IMR-90 (cell line): ENCODE measurements at regions not wholly inside any gene's neighbourhood (a gene's known extent, or its start where the extent isn't known, plus 50 kb on each side); places are given as distances from the start of the nearest gene placed in this dataset.

Experiments
- ATAC-seq: fragments of 200-7000 bp; cut with Tn5 transposase; 2 replicates; pipeline ENCODE4 v1.9.1; 2020; ENCODE audit warnings: low read depth, mild to moderate bottlenecking, moderate library complexity
- BruUV-seq: library from RNA; stranded (reverse); fragments of 400-500 nt; replicated peaks from 2 replicates; lab custom pipeline; 2021; lab: Mats Ljungman, UMichigan
- CTCF ChIA-PET: fragments of 300-600 bp; formaldehyde crosslinking; extraction: SDS; loops from one replicate; lab custom pipeline; 2021; ENCODE audit warnings: antibody characterized with exemption; lab: Yijun Ruan, JAX
- POLR2A ChIA-PET: fragments of 300-600 bp; sonication (Branson Sonifier 250); formaldehyde crosslinking; loops from one replicate; lab custom pipeline; 2022; ENCODE audit warnings: antibody characterized with exemption; ENCODE audit not compliant: unreplicated experiment; lab: Charles Lee
- DNase-seq: peaks from one replicate; pipeline ENCODE4 v3.0.0; 2013
- H2AFZ ChIP-seq: replicated peaks from 2 replicates; pipeline ENCODE3; 2013; ENCODE audit warnings: low read length, mild to moderate bottlenecking; ENCODE audit not compliant: poor library complexity
- H2AK5ac ChIP-seq: 2 replicates; pipeline ENCODE4 v1.6.1; 2013; ENCODE audit warnings: low read depth, low read length, inconsistent platforms
- H2AK9ac ChIP-seq: replicated peaks from 2 replicates; pipeline ENCODE3; 2013; ENCODE audit warnings: mild to moderate bottlenecking, low read depth, low read length, moderate library complexity; ENCODE audit not compliant: poor library complexity
- H2BK120ac ChIP-seq: 2 replicates; pipeline ENCODE4 v1.6.1; 2013; ENCODE audit warnings: low read depth, low read length, inconsistent platforms
- H2BK15ac ChIP-seq: 3 replicates; pipeline ENCODE4 v1.6.1; 2013; ENCODE audit warnings: low read depth, low read length, inconsistent platforms
- H2BK20ac ChIP-seq: 2 replicates; pipeline ENCODE4 v1.6.1; 2013; ENCODE audit warnings: low read depth, mild to moderate bottlenecking, inconsistent platforms, low read length, moderate library complexity
- H2BK5ac ChIP-seq: 2 replicates; pipeline ENCODE4 v1.6.1; 2013; ENCODE audit warnings: mild to moderate bottlenecking, low read depth, low read length, inconsistent platforms; ENCODE audit not compliant: poor library complexity, severe bottlenecking
- H3K14ac ChIP-seq: replicated peaks from 2 replicates; pipeline ENCODE4 v1.6.1; 2013; ENCODE audit warnings: low read depth, low read length, inconsistent platforms
- H3K18ac ChIP-seq: 2 replicates; pipeline ENCODE4 v1.6.1; 2013; ENCODE audit warnings: low read depth, low read length, control low read depth
- H3K23ac ChIP-seq: 2 replicates; pipeline ENCODE4 v1.6.1; 2013; ENCODE audit warnings: low read depth, low read length, inconsistent platforms
- H3K27ac ChIP-seq: 2 replicates; pipeline ENCODE4 v1.5.1; 2013; ENCODE audit warnings: mild to moderate bottlenecking, control low read depth, low read length; ENCODE audit not compliant: insufficient read depth
- H3K27me3 ChIP-seq: 2 replicates; pipeline ENCODE4 v1.6.1; 2013; ENCODE audit warnings: low read length; ENCODE audit not compliant: control insufficient read depth, insufficient read depth
- H3K36me3 ChIP-seq: 2 replicates; pipeline ENCODE4 v1.6.1; 2013; ENCODE audit warnings: low read length, mixed read lengths; ENCODE audit not compliant: control insufficient read depth, insufficient read depth
- H3K4ac ChIP-seq: 2 replicates; pipeline ENCODE4 v1.6.1; 2013; ENCODE audit warnings: low read depth, low read length, inconsistent platforms
- H3K4me1 ChIP-seq: 2 replicates; pipeline ENCODE4 v1.6.1; 2013; ENCODE audit warnings: low read length, mixed read lengths; ENCODE audit not compliant: control insufficient read depth, insufficient read depth
- H3K4me2 ChIP-seq: 2 replicates; pipeline ENCODE4 v1.6.1; 2013; ENCODE audit warnings: low read depth, mild to moderate bottlenecking, control low read depth, low read length, moderate library complexity
- H3K4me3 ChIP-seq: 2 replicates; pipeline ENCODE4 v1.5.1; 2013; ENCODE audit warnings: low read depth, mild to moderate bottlenecking, control low read depth, low read length, moderate library complexity; ENCODE audit not compliant: insufficient read depth
- H3K56ac ChIP-seq: 2 replicates; pipeline ENCODE4 v1.6.1; 2013; ENCODE audit warnings: low read length, inconsistent platforms; ENCODE audit not compliant: insufficient read depth; ENCODE audit errors: extremely low read depth
- H3K79me1 ChIP-seq, 2 experiments: 2 replicates each; pipeline ENCODE4 v1.6.1; 2013; ENCODE audit warnings: low read length in 2 of 2, inconsistent platforms in 1 of 2, low read depth in 1 of 2
- H3K9ac ChIP-seq: 2 replicates; pipeline ENCODE4 v1.6.1; 2013; ENCODE audit warnings: low read depth, low read length, control low read depth
- H3K9me1 ChIP-seq: 2 replicates; pipeline ENCODE4 v1.6.1; 2013; ENCODE audit warnings: low read length, inconsistent platforms; ENCODE audit not compliant: insufficient read depth
- H3K9me3 ChIP-seq: 2 replicates; pipeline ENCODE4 v1.6.1; 2013; ENCODE audit warnings: low read length; ENCODE audit not compliant: control insufficient read depth, insufficient read depth
- H4K20me1 ChIP-seq: 2 replicates; pipeline ENCODE4 v1.6.1; 2013; ENCODE audit warnings: low read length, inconsistent platforms; ENCODE audit not compliant: insufficient read depth
- H4K5ac ChIP-seq: 2 replicates; pipeline ENCODE4 v1.6.1; 2013; ENCODE audit warnings: mild to moderate bottlenecking, low read depth, low read length, control low read depth
- H4K8ac ChIP-seq, 2 experiments: 2 replicates each; pipeline ENCODE4 v1.6.1; 2013; ENCODE audit warnings: low read depth in 2 of 2, low read length in 2 of 2, control low read depth in 1 of 2, inconsistent platforms in 1 of 2
- H4K91ac ChIP-seq: 2 replicates; pipeline ENCODE4 v1.6.1; 2013; ENCODE audit warnings: low read depth, low read length, inconsistent platforms; ENCODE audit not compliant: insufficient read depth
- BHLHE40 ChIP-seq: fragments of 150-350 bp; IDR thresholded peaks from 2 replicates; pipeline ENCODE4 v1.6.1; 2016; ENCODE audit warnings: mild to moderate bottlenecking, low read depth, low read length
- CEBPB ChIP-seq: IDR thresholded peaks from 2 replicates; pipeline ENCODE4 v1.6.1; 2012; ENCODE audit warnings: low read depth, low read length, improper control_type of control experiment
- CHD1 ChIP-seq: IDR thresholded peaks from 2 replicates; pipeline ENCODE4 v1.6.1; 2012; ENCODE audit warnings: low read depth, low read length, improper control_type of control experiment
- FOS ChIP-seq: fragments of 150-350 bp; IDR thresholded peaks from 2 replicates; pipeline ENCODE4 v1.6.1; 2016; ENCODE audit warnings: low read depth, low read length
- MAFK ChIP-seq: IDR thresholded peaks from 2 replicates; pipeline ENCODE4 v1.6.1; 2012; ENCODE audit warnings: low read depth, low read length, improper control_type of control experiment
- MXI1 ChIP-seq: IDR thresholded peaks from 2 replicates; pipeline ENCODE4 v1.6.1; 2012; ENCODE audit warnings: low read depth, mild to moderate bottlenecking, low read length, moderate library complexity, borderline replicate concordance
- POLR2A ChIP-seq: IDR thresholded peaks from 2 replicates; pipeline ENCODE4 v1.6.1; 2012; ENCODE audit warnings: mild to moderate bottlenecking, low read depth, low read length
- RFX5 ChIP-seq: IDR thresholded peaks from 2 replicates; pipeline ENCODE4 v1.8.0; 2012; ENCODE audit warnings: low read depth, mild to moderate bottlenecking, low read length, moderate library complexity
- SMC3 ChIP-seq: fragments of 150-350 bp; IDR thresholded peaks from 2 replicates; pipeline ENCODE4 v1.6.1; 2016; ENCODE audit warnings: low read depth, mild to moderate bottlenecking, antibody characterized with exemption, low read length, moderate library complexity
- WGBS, 2 experiments: methylation state at CpG; one replicate each; pipeline versions ENCODE4 v1.1.5 to v1.1.7; 2013; ENCODE audit warnings: missing lambda C conversion rate in 2 of 2; ENCODE audit not compliant: insufficient read length in 1 of 2; ENCODE audit errors: extremely low coverage in 2 of 2; 5-methylcytosine and 5-hydroxymethylcytosine counted together
- dilution Hi-C: fragments of 300-500 bp; cut with HindIII; formaldehyde crosslinking; loops from one replicate; pipeline ENCODE4 v1.14.3; 2018; ENCODE audit warnings: low sequenced_read_pairs; ENCODE audit not compliant: unreplicated experiment
- in situ Hi-C: fragments of 300-500 bp; cut with MboI; formaldehyde crosslinking; loops from 3 replicates; pipeline ENCODE4 v1.14.3; 2019; ENCODE audit warnings: low sequenced_read_pairs, inconsistent platforms, mixed read lengths
- intact Hi-C: fragments of 100-400 bp; cut with micrococcal nuclease; formaldehyde crosslinking; loops from 2 replicates; pipeline ENCODE4 v1.10.0; 2022
- TF ChIP-seq, protein P1 (sequence below): fragments of 150-350 bp; IDR thresholded peaks from 2 replicates; pipeline ENCODE4 v1.6.1; 2017; ENCODE audit warnings: mild to moderate bottlenecking, antibody characterized with exemption, low read length, low read depth

GRCh38 chr1:57966340-57966739, 542.5 kb upstream of the DAB1 start:
- Histone ChIP-seq H4K5ac (no peak overlapping the region), H3K27me3 (no peaks in the 10 kb centered on the region), H3K23ac (no peak overlapping the region), H3K27ac (no peak overlapping the region), H3K79me1 (no peaks in the 10 kb centered on the region), H3K18ac (no peak overlapping the region), H4K91ac (no peak overlapping the region), H4K20me1 (no peaks in the 10 kb centered on the region), H3K9me1 (no peaks in the 10 kb centered on the region), H2BK20ac (no peak overlapping the region), H3K14ac (no peak overlapping the region), H2AK5ac (no peak overlapping the region), H2BK15ac (no peak overlapping the region), H3K56ac (no peak overlapping the region), H2BK120ac (no peak overlapping the region), H3K4me2 (no peak overlapping the region), H2AFZ (no peak overlapping the region), H3K4me3 (no peak overlapping the region), H2BK5ac (no peak overlapping the region), H3K4me1 (no peaks in the 10 kb centered on the region), H3K36me3 (no peaks in the 10 kb centered on the region), H3K4ac (no peak overlapping the region), H3K9me3 (no peaks in the 10 kb centered on the region), H4K8ac (no peak overlapping the region), H2AK9ac (no peak overlapping the region), H3K9ac (no peak overlapping the region)
- TF ChIP-seq BHLHE40, result no peak
- TF ChIP-seq RFX5, result no peak
- TF ChIP-seq POLR2A, result no peak
- TF ChIP-seq, protein P1, sequence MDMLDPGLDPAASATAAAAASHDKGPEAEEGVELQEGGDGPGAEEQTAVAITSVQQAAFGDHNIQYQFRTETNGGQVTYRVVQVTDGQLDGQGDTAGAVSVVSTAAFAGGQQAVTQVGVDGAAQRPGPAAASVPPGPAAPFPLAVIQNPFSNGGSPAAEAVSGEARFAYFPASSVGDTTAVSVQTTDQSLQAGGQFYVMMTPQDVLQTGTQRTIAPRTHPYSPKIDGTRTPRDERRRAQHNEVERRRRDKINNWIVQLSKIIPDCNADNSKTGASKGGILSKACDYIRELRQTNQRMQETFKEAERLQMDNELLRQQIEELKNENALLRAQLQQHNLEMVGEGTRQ, result no peak
- no peak for TF ChIP-seq MXI1
- TF ChIP-seq FOS, result no peak
- no peak for TF ChIP-seq CHD1
- no peak for TF ChIP-seq CEBPB
- no peak for TF ChIP-seq SMC3
- TF ChIP-seq MAFK, result no peak
- in situ Hi-C loops (no loop called here), dilution Hi-C loops (no loop called here), intact Hi-C loops (no loop called here)
- CTCF ChIA-PET, result no interaction called here
- POLR2A ChIA-PET, result no interaction called here
- WGBS, 2 experiments, result 60% methylated on average over 1 of the region's 5 CpGs; no CpG with 5 or more reads in 1 of the 2 experiments
- no TSS peak for BruUV-seq
- ATAC-seq (no peak), DNase-seq (no peak)
